Neutrophil (primary cell): ENCODE measurements at regions not wholly inside any gene's neighbourhood (a gene's known extent, or its start where the extent isn't known, plus 50 kb on each side); places are given as distances from the start of the nearest gene placed in this dataset.

Experiments used
- H3K27ac ChIP-seq: fragments of 200-600 bp; sonication (generic); 2 replicates; pipeline ENCODE4 v1.5.1; 2016; ENCODE audit warnings: mild to moderate bottlenecking, moderate library complexity
- H3K27me3 ChIP-seq: fragments of 200-600 bp; sonication (generic); 2 replicates; pipeline ENCODE4 v1.6.0; 2016; ENCODE audit warnings: mild to moderate bottlenecking
- H3K36me3 ChIP-seq: fragments of 200-600 bp; sonication (generic); 2 replicates; pipeline ENCODE4 v1.5.1; 2017
- H3K4me1 ChIP-seq, 2 experiments: fragments of 200-600 bp in 1 of 2; sonication (generic) in 1 of 2; 1 replicate in 1 of 2; 2 replicates in 1 of 2; pipeline versions ENCODE4 v1.5.1 to v1.6.1; 2013 to 2016; ENCODE audit warnings: low read depth in 1 of 2, low read length in 1 of 2, mild to moderate bottlenecking in 1 of 2, moderate library complexity in 1 of 2; ENCODE audit not compliant: control insufficient read depth in 1 of 2, insufficient read depth in 1 of 2
- H3K4me3 ChIP-seq, 2 experiments: fragments of 200-600 bp in 1 of 2; sonication (generic) in 1 of 2; 1 replicate in 1 of 2; 2 replicates in 1 of 2; pipeline ENCODE4 v1.5.1; 2013 to 2016; ENCODE audit warnings: low read depth in 1 of 2, low read length in 1 of 2, mild to moderate bottlenecking in 1 of 2, moderate library complexity in 1 of 2
- H3K9me3 ChIP-seq: fragments of 200-600 bp; sonication (generic); 2 replicates; pipeline ENCODE4 v1.5.1; 2016
- CTCF ChIP-seq: fragments of 200-600 bp; sonication (generic); IDR thresholded peaks from 2 replicates; pipeline ENCODE4 v1.5.1; 2016; ENCODE audit warnings: antibody characterized with exemption

- Histone ChIP-seq H3K4me3 (no peak overlapping the region), H3K36me3 (no peaks in the 10 kb centered on the region), H3K9me3 (no peaks in the 10 kb centered on the region), H3K27me3 (no peaks in the 10 kb centered on the region), H3K27ac (no peak overlapping the region), H3K4me1 (no peaks in the 10 kb centered on the region)
- TF ChIP-seq CTCF: no peak
Observed at GRCh38 chr2:35033748-35034147, 1321.8 kb upstream of the CRIM1 start.

GRCh38 chr2:35023545-35023944 lies 1332.0 kb upstream of the CRIM1 start:
- H3K4me1 ChIP-seq: no peaks in the 10 kb centered on the region

GRCh38 chr2:35000453-35000852 lies 1355.1 kb upstream of the CRIM1 start:
- no peak for TF ChIP-seq CTCF
- Histone ChIP-seq H3K27me3 (no peaks in the 10 kb centered on the region), H3K27ac (no peak overlapping the region), H3K9me3 (no peaks in the 10 kb centered on the region), H3K4me3 (no peak overlapping the region), H3K36me3 (no peaks in the 10 kb centered on the region), H3K4me1 (no peaks in the 10 kb centered on the region)

More at GRCh38 chr2:35023545-35023944, 1332.0 kb upstream of the CRIM1 start:
- H3K4me3 ChIP-seq: no peak overlapping the region
- H3K9me3 ChIP-seq: no peaks in the 10 kb centered on the region
- H3K36me3 ChIP-seq: no peaks in the 10 kb centered on the region
- no peak for TF ChIP-seq CTCF
- no peak overlapping the region for H3K27ac ChIP-seq
- H3K27me3 ChIP-seq: no peaks in the 10 kb centered on the region

- H3K27ac ChIP-seq: no peak overlapping the region
- no peak for TF ChIP-seq CTCF
- no peaks in the 10 kb centered on the region for H3K9me3 ChIP-seq
- no peaks in the 10 kb centered on the region for H3K27me3 ChIP-seq
- no peaks in the 10 kb centered on the region for H3K36me3 ChIP-seq
- H3K4me1 ChIP-seq: no peaks in the 10 kb centered on the region
- H3K4me3 ChIP-seq: no peak overlapping the region
Observed at GRCh38 chr2:34998741-34999140, 1356.8 kb upstream of the CRIM1 start.

GRCh38 chr2:34997779-34998178 lies 1357.8 kb upstream of the CRIM1 start:
- no peaks in the 10 kb centered on the region for H3K36me3 ChIP-seq
- no peak for TF ChIP-seq CTCF
- no peaks in the 10 kb centered on the region for H3K4me1 ChIP-seq
- no peaks in the 10 kb centered on the region for H3K27me3 ChIP-seq
- no peak overlapping the region for H3K27ac ChIP-seq
- no peaks in the 10 kb centered on the region for H3K9me3 ChIP-seq
- no peak overlapping the region for H3K4me3 ChIP-seq

- no peak for TF ChIP-seq CTCF
- Histone ChIP-seq H3K27me3 (no peaks in the 10 kb centered on the region), H3K27ac (no peak overlapping the region), H3K4me1 (no peaks in the 10 kb centered on the region), H3K9me3 (no peaks in the 10 kb centered on the region), H3K4me3 (no peak overlapping the region), H3K36me3 (no peaks in the 10 kb centered on the region)
Observed at GRCh38 chr2:34995196-34995595, 1360.4 kb upstream of the CRIM1 start.
